Thymus (tissue), 11 donors: ENCODE measurements at regions not wholly inside any gene's neighbourhood (a gene's known extent, or its start where the extent isn't known, plus 50 kb on each side); places are given as distances from the start of the nearest gene placed in this dataset.

Experiments used
- DNase-seq, 9 donors: peaks; one replicate each; pipeline ENCODE4 v3.0.0-alpha.2; 2013; ENCODE audit warnings: low spot score in 9 of 9, low read depth in 6 of 9, missing footprints in 1 of 9
- H3K27ac ChIP-seq, 2 donors: one replicate each; pipeline ENCODE4 v1.5.1; 2013; ENCODE audit warnings: control low read depth in 1 of 2, low read depth in 1 of 2, low read length in 1 of 2, mild to moderate bottlenecking in 1 of 2, moderate library complexity in 1 of 2
- H3K27me3 ChIP-seq, 2 donors: one replicate each; pipeline ENCODE4 v1.5.1; 2013; ENCODE audit warnings: low read length in 1 of 2; ENCODE audit not compliant: control insufficient read depth in 2 of 2, insufficient read depth in 1 of 2
- H3K36me3 ChIP-seq, 2 donors: one replicate each; pipeline ENCODE4 v1.5.1; 2013; ENCODE audit warnings: low read length in 1 of 2, mild to moderate bottlenecking in 1 of 2, moderate library complexity in 1 of 2; ENCODE audit not compliant: control insufficient read depth in 2 of 2, insufficient read depth in 2 of 2
- H3K4me1 ChIP-seq, 2 donors: one replicate each; pipeline ENCODE4 v1.5.1; 2013; ENCODE audit warnings: low read length in 2 of 2; ENCODE audit not compliant: control insufficient read depth in 2 of 2, insufficient read depth in 2 of 2
- H3K4me3 ChIP-seq, 2 donors: one replicate each; pipeline ENCODE4 v1.5.1; 2013; ENCODE audit warnings: low read length in 2 of 2, control low read depth in 1 of 2, mild to moderate bottlenecking in 1 of 2
- H3K9me3 ChIP-seq, 2 donors: one replicate each; pipeline ENCODE4 v1.5.1; 2013; ENCODE audit warnings: low read length in 1 of 2, mild to moderate bottlenecking in 1 of 2; ENCODE audit not compliant: control insufficient read depth in 2 of 2, insufficient read depth in 1 of 2
- WGBS: extraction: QIAGEN DNeasy Blood & Tissue Kit; methylation state at CpG from one replicate; pipeline ENCODE4 v1.1.7; 2013; 5-methylcytosine and 5-hydroxymethylcytosine counted together
- donor health status: healthy.

- no peak overlapping the region for H3K4me3 ChIP-seq
- H3K27me3 ChIP-seq = peaks cover 0 to 2% of the 10 kb centered on the region in 2 donors
- H3K4me1 ChIP-seq = no peaks in the 10 kb centered on the region
- no peaks in the 10 kb centered on the region for H3K36me3 ChIP-seq
- 94% methylated on average over 5 of the region's 5 CpGs for WGBS
- H3K9me3 ChIP-seq = no peaks in the 10 kb centered on the region
- DNase-seq = no peak
- H3K27ac ChIP-seq = no peak overlapping the region
Measured at GRCh38 chr12:108392284-108392683, 53.2 kb upstream of the CMKLR1 start.

- DNase-seq = no peak
- H3K36me3 ChIP-seq = no peaks in the 10 kb centered on the region
Measured at GRCh38 chr12:108390495-108391203, 51.5 kb upstream of the CMKLR1 start.

GRCh38 chr12:108389544-108389943 lies 50.4 kb upstream of the CMKLR1 start:
- Histone ChIP-seq H3K27me3 (peaks cover 0 to 2% of the 10 kb centered on the region in 2 donors), H3K36me3 (no peaks in the 10 kb centered on the region), H3K4me1 (no peaks in the 10 kb centered on the region), H3K4me3 (no peak overlapping the region), H3K27ac (no peak overlapping the region), H3K9me3 (no peaks in the 10 kb centered on the region)
- WGBS = 89% methylated on average over 1 of the region's 1 CpG
- DNase-seq = no peak

More at GRCh38 chr12:108390495-108391203, 51.5 kb upstream of the CMKLR1 start:
- Histone ChIP-seq H3K9me3 (no peaks in the 10 kb centered on the region), H3K27ac (no peak overlapping the region), H3K4me1 (no peaks in the 10 kb centered on the region), H3K4me3 (no peak overlapping the region), H3K27me3 (peaks cover 0 to 2% of the 10 kb centered on the region in 2 donors)
- 58% methylated on average over 7 of the region's 7 CpGs for WGBS
